K562 (cell line): ENCODE measurements at regions not wholly inside any gene's neighbourhood (a gene's known extent, or its start where the extent isn't known, plus 50 kb on each side); places are given as distances from the start of the nearest gene placed in this dataset.

ENCODE experiments used
- ATAC-seq: fragments of 200-7000 bp; cut with Tn5 transposase; 3 replicates; pipeline ENCODE4 v1.9.1; 2020; ENCODE audit warnings: moderate library complexity
- BruUV-seq: library from RNA; stranded (reverse); fragments of 400-500 nt; replicated peaks from 2 replicates; lab custom pipeline; 2021; lab: Mats Ljungman, UMichigan
- CTCF ChIA-PET: fragments of 300-600 bp; formaldehyde crosslinking; extraction: SDS; loops from one replicate; lab custom pipeline; 2021; ENCODE audit warnings: low intra/inter-chr PET ratio; lab: Yijun Ruan, JAX
- POLR2A ChIA-PET: fragments of 300-600, 350-650 bp; sonication (Branson Sonifier 250); formaldehyde crosslinking; extraction: SDS; loops from one replicate; lab custom pipeline; 2021; ENCODE audit warnings: antibody characterized with exemption, inconsistent platforms; lab: Yijun Ruan, JAX
- DNase-seq, 4 experiments: peaks; one replicate each; pipeline versions ENCODE4 v3.0.0 to v3.0.0-alpha.2; 2011 to 2018; ENCODE audit warnings: low spot score in 3 of 4, mixed read lengths in 3 of 4; ENCODE audit errors: extremely low read depth in 1 of 4
- FAIRE-seq: peaks from 2 replicates; lab custom pipeline; 2011; peaks lifted over from hg19 to GRCh38; lab: Jason Lieb, UNC
- H2AFZ ChIP-seq: 2 replicates; pipeline ENCODE4 v1.6.0; 2011; ENCODE audit warnings: low read depth, low read length, control low read depth, inconsistent platforms
- H3K27ac ChIP-seq: fragments of 200-600 bp; 3 replicates; pipeline ENCODE4 v1.8.0; 2011; ENCODE audit warnings: low read depth, mild to moderate bottlenecking, control low read depth, inconsistent platforms, low read length, moderate library complexity, mixed read lengths; ENCODE audit errors: extremely low read depth
- H3K27me3 ChIP-seq, 2 experiments: fragments of 300-600 bp in 1 of 2; 2 replicates in 1 of 2; 3 replicates in 1 of 2; pipeline versions ENCODE4 v1.6.0 to v1.8.0; 2011; ENCODE audit warnings: inconsistent platforms in 2 of 2, low read length in 2 of 2, mild to moderate bottlenecking in 1 of 2, mixed read lengths in 1 of 2, moderate library complexity in 1 of 2; ENCODE audit not compliant: control insufficient read depth in 2 of 2, insufficient read depth in 2 of 2
- H3K36me3 ChIP-seq: fragments of 300-600 bp; 3 replicates; pipeline ENCODE4 v1.8.0; 2011; ENCODE audit warnings: mild to moderate bottlenecking, low read length, inconsistent platforms; ENCODE audit not compliant: control insufficient read depth, insufficient read depth
- H3K4me1 ChIP-seq, 2 experiments: fragments of 200-600 bp in 1 of 2; replicated peaks in 1 of 2; 2 replicates in 1 of 2; 3 replicates in 1 of 2; pipeline versions ENCODE4 v1.5.1 to v1.8.0; 2011; ENCODE audit warnings: inconsistent platforms in 2 of 2, low read length in 2 of 2, mild to moderate bottlenecking in 1 of 2, mixed read lengths in 1 of 2, moderate library complexity in 1 of 2; ENCODE audit not compliant: control insufficient read depth in 2 of 2, insufficient read depth in 2 of 2
- H3K4me2 ChIP-seq: 2 replicates; pipeline ENCODE4 v1.6.1; 2011; ENCODE audit warnings: low read length, control low read depth, inconsistent platforms, mixed read lengths; ENCODE audit not compliant: insufficient read depth
- H3K4me3 ChIP-seq: fragments of 200-600 bp; sonication (generic), shearing (Covaris generic); 2 replicates; pipeline ENCODE4 v1.5.1; 2016; ENCODE audit warnings: control low read depth, inconsistent platforms
- H3K79me2 ChIP-seq: fragments of 200-600 bp; 3 replicates; pipeline ENCODE4 v1.8.0; 2011; ENCODE audit warnings: low read length, inconsistent platforms; ENCODE audit not compliant: control insufficient read depth, insufficient read depth
- H3K9ac ChIP-seq, 2 experiments: 2 replicates each; pipeline versions ENCODE4 v1.6.0 to v1.6.1; 2011; ENCODE audit warnings: low read depth in 2 of 2, low read length in 2 of 2, control low read depth in 1 of 2, inconsistent platforms in 1 of 2, mild to moderate bottlenecking in 1 of 2, mixed read lengths in 1 of 2; ENCODE audit not compliant: insufficient read depth in 1 of 2
- H3K9me1 ChIP-seq: one replicate; pipeline ENCODE4 v1.6.0; 2011; ENCODE audit warnings: inconsistent platforms, mild to moderate bottlenecking, low read length, moderate library complexity; ENCODE audit not compliant: control insufficient read depth, insufficient read depth
- H3K9me3 ChIP-seq: replicated peaks from 2 replicates; pipeline ENCODE4 v1.5.1; 2011; ENCODE audit warnings: low read depth, low read length, inconsistent platforms; ENCODE audit not compliant: control insufficient read depth, insufficient read depth
- H4K20me1 ChIP-seq: replicated peaks from 2 replicates; pipeline ENCODE4 v1.6.1; 2011; ENCODE audit warnings: low read length, inconsistent platforms, mixed read lengths; ENCODE audit not compliant: control insufficient read depth, insufficient read depth
- ETS2 ChIP-seq: IDR thresholded peaks from 2 replicates; pipeline ENCODE4 v1.6.1; 2016; ENCODE audit warnings: borderline replicate concordance, missing genetic modification characterization, mild to moderate bottlenecking, moderate library complexity, missing compliant biosample characterization; ENCODE audit not compliant: poor library complexity, severe bottlenecking
- FIP1L1 ChIP-seq: fragments of 200-400 bp; formaldehyde crosslinking; IDR thresholded peaks from 2 replicates; pipeline ENCODE4 v1.6.1; 2018; ENCODE audit warnings: mild to moderate bottlenecking, low read depth, low read length; ENCODE audit not compliant: poor library complexity, severe bottlenecking
- FOXP1 ChIP-seq: sonication (generic); formaldehyde crosslinking; IDR thresholded peaks from 2 replicates; pipeline ENCODE4 v1.8.0; 2022; ENCODE audit warnings: mild to moderate bottlenecking, missing genetic modification reagents
- GABPB1 ChIP-seq: sonication (generic); formaldehyde crosslinking; IDR thresholded peaks from 2 replicates; pipeline ENCODE4 v1.8.0; 2022; ENCODE audit warnings: mild to moderate bottlenecking, missing genetic modification reagents
- TARDBP ChIP-seq: fragments of 450-650 bp; IDR thresholded peaks from 2 replicates; pipeline ENCODE4 v1.6.1; 2016
- ZNF263 ChIP-seq: sonication (generic); formaldehyde crosslinking; IDR thresholded peaks from 2 replicates; pipeline ENCODE4 v1.8.0; 2022; ENCODE audit warnings: mild to moderate bottlenecking, missing genetic modification reagents, borderline replicate concordance
- ZNF408 ChIP-seq: fragments of 250-450 bp; sonication (Bioruptor Pico); IDR thresholded peaks from 2 replicates; pipeline ENCODE4 v1.4.0; 2020; ENCODE audit warnings: low read depth, mild to moderate bottlenecking, moderate library complexity
- WGBS: fragments of 100-300 bp; shearing (Covaris generic); methylation state at CpG from one replicate; pipeline ENCODE4 v1.1.6; 2016; ENCODE audit warnings: low coverage, mixed read lengths; ENCODE audit not compliant: insufficient coverage; ENCODE audit errors: missing lambda C conversion rate; 5-methylcytosine and 5-hydroxymethylcytosine counted together
- in situ Hi-C: fragments of 300-500 bp; cut with MboI; formaldehyde crosslinking; loops from 4 replicates; pipeline ENCODE4 v1.15.0; 2018; ENCODE audit warnings: inconsistent platforms, mixed read lengths
- intact Hi-C: fragments of 100-400 bp; cut with micrococcal nuclease; formaldehyde crosslinking; loops from 2 replicates; pipeline ENCODE4 v1.14.2; 2022
- TF ChIP-seq, protein P1 (sequence below): IDR thresholded peaks from 2 replicates; pipeline ENCODE4 v1.6.1; 2011; ENCODE audit warnings: borderline replicate concordance, low read depth, mild to moderate bottlenecking, moderate library complexity, low read length; ENCODE audit not compliant: insufficient read depth, poor library complexity, severe bottlenecking
- TF ChIP-seq, protein P2 (sequence below): fragments of 250-450 bp; sonication (Bioruptor Pico); IDR thresholded peaks from 2 replicates; pipeline ENCODE4 v1.4.0; 2020; ENCODE audit warnings: mild to moderate bottlenecking, moderate library complexity
- TF ChIP-seq, protein P3 (sequence below), 3 experiments: IDR thresholded peaks in 2 of 3; conservative IDR thresholded peaks in 1 of 3; 2 replicates each; pipeline ENCODE4 v1.5.1; 2011 to 2012; ENCODE audit warnings: low read length in 3 of 3, mild to moderate bottlenecking in 3 of 3, control low read depth in 2 of 3, improper control_type of control experiment in 1 of 3, inconsistent platforms in 1 of 3, low read depth in 1 of 3, mixed read lengths in 1 of 3, moderate library complexity in 1 of 3; ENCODE audit not compliant: insufficient read depth in 2 of 3
- TF ChIP-seq, protein P4 (sequence below): fragments of 250-450 bp; sonication (Bioruptor Pico); IDR thresholded peaks from 2 replicates; pipeline ENCODE4 v1.4.0; 2020; ENCODE audit warnings: borderline replicate concordance
- TF ChIP-seq, protein P5 (sequence below): fragments of 250-450 bp; sonication (Bioruptor Pico); IDR thresholded peaks from 2 replicates; pipeline ENCODE4 v1.5.0; 2020; ENCODE audit warnings: mild to moderate bottlenecking

DNA sequence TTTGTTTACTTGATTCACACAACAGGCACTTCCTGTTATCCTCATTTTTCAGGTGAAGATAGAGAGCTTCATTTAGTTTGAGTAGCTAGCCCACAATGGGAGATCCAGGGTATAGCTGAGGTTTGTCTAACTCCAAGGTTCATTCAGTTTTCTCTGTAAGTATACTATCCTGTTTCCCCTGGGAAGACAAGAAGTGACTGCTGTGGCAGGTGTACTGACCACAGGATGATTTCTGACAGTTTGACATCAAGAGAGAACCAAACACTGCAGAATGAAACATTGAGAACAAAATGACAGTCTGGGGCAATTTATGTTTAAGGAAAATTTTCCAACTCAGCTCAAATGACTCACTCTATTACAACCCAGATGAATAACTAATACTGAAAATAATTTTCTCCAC is 958.0 kb downstream of the STPG2 start (continued):
- TF ChIP-seq ETS2 (tag): no peak
- TF ChIP-seq TARDBP: no peak
- TF ChIP-seq, protein P1, sequence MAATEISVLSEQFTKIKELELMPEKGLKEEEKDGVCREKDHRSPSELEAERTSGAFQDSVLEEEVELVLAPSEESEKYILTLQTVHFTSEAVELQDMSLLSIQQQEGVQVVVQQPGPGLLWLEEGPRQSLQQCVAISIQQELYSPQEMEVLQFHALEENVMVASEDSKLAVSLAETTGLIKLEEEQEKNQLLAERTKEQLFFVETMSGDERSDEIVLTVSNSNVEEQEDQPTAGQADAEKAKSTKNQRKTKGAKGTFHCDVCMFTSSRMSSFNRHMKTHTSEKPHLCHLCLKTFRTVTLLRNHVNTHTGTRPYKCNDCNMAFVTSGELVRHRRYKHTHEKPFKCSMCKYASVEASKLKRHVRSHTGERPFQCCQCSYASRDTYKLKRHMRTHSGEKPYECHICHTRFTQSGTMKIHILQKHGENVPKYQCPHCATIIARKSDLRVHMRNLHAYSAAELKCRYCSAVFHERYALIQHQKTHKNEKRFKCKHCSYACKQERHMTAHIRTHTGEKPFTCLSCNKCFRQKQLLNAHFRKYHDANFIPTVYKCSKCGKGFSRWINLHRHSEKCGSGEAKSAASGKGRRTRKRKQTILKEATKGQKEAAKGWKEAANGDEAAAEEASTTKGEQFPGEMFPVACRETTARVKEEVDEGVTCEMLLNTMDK: no peak
- no peak for TF ChIP-seq ZNF408 (CRISPR knock-in tag)
- TF ChIP-seq, protein P2, sequence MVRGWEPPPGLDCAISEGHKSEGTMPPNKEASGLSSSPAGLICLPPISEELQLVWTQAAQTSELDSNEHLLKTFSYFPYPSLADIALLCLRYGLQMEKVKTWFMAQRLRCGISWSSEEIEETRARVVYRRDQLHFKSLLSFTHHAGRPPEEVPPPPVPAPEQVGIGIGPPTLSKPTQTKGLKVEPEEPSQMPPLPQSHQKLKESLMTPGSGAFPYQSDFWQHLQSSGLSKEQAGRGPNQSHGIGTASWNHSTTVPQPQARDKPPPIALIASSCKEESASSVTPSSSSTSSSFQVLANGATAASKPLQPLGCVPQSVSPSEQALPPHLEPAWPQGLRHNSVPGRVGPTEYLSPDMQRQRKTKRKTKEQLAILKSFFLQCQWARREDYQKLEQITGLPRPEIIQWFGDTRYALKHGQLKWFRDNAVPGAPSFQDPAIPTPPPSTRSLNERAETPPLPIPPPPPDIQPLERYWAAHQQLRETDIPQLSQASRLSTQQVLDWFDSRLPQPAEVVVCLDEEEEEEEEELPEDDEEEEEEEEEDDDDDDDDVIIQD (CRISPR knock-in tag): no peak
- TF ChIP-seq GABPB1 (CRISPR knock-in tag): no peak

DNA sequence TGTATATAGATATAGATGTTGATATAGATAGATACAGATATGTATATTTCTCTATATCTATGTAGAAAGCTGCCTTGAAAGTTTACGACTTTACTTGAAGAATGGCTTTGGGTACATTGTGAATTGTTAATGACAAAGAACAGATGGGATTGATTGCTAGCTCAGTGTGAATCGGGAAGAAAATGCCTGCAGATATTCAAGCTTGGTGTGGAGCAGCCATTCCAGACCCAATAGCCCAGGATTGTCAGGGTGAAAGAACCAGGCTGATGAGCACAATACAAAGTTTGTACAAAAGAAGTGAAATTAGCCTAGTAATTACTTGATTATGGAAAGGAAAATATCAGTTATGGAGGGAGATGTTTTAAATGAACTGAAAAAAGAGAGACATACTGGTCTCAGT is 946.2 kb downstream of the STPG2 start:
- no peak for ATAC-seq
- CTCF ChIA-PET: no interaction called here
- BruUV-seq: no TSS peak
- TF ChIP-seq, protein P3, sequence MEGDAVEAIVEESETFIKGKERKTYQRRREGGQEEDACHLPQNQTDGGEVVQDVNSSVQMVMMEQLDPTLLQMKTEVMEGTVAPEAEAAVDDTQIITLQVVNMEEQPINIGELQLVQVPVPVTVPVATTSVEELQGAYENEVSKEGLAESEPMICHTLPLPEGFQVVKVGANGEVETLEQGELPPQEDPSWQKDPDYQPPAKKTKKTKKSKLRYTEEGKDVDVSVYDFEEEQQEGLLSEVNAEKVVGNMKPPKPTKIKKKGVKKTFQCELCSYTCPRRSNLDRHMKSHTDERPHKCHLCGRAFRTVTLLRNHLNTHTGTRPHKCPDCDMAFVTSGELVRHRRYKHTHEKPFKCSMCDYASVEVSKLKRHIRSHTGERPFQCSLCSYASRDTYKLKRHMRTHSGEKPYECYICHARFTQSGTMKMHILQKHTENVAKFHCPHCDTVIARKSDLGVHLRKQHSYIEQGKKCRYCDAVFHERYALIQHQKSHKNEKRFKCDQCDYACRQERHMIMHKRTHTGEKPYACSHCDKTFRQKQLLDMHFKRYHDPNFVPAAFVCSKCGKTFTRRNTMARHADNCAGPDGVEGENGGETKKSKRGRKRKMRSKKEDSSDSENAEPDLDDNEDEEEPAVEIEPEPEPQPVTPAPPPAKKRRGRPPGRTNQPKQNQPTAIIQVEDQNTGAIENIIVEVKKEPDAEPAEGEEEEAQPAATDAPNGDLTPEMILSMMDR (IDR thresholded peaks at IDR 0.05 in 2 of 3, conservative IDR thresholded peaks at IDR 0.05 in 1 of 3; ENCODE audit: insufficient read depth in 2 of 3, low read depth in 1 of 3, low read length in 3 of 3): no peak
- TF ChIP-seq ZNF263 (CRISPR knock-in tag) (no peak), FIP1L1 (no peak), FOXP1 (no peak)
- TF ChIP-seq, protein P4, sequence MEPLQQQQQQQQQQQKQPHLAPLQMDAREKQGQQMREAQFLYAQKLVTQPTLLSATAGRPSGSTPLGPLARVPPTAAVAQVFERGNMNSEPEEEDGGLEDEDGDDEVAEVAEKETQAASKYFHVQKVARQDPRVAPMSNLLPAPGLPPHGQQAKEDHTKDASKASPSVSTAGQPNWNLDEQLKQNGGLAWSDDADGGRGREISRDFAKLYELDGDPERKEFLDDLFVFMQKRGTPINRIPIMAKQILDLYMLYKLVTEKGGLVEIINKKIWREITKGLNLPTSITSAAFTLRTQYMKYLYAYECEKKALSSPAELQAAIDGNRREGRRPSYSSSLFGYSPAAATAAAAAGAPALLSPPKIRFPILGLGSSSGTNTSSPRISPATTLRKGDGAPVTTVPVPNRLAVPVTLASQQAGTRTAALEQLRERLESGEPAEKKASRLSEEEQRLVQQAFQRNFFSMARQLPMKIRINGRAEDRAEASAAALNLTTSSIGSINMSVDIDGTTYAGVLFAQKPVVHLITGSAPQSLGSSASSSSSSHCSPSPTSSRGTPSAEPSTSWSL (CRISPR knock-in tag): no peak
- TF ChIP-seq, protein P5, sequence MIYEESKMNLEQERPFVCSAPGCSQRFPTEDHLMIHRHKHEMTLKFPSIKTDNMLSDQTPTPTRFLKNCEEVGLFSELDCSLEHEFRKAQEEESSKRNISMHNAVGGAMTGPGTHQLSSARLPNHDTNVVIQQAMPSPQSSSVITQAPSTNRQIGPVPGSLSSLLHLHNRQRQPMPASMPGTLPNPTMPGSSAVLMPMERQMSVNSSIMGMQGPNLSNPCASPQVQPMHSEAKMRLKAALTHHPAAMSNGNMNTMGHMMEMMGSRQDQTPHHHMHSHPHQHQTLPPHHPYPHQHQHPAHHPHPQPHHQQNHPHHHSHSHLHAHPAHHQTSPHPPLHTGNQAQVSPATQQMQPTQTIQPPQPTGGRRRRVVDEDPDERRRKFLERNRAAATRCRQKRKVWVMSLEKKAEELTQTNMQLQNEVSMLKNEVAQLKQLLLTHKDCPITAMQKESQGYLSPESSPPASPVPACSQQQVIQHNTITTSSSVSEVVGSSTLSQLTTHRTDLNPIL (CRISPR knock-in tag): no peak

More for the DNA sequence above, 946.2 kb downstream of the STPG2 start:
- FAIRE-seq: no peak
- no peaks in the 10 kb centered on the region for H3K79me2 ChIP-seq
- H3K4me3 ChIP-seq: no peak overlapping the region
- H3K9me3 ChIP-seq: no peaks in the 10 kb centered on the region; the same call in 1 of the 2 replicates
- H3K27ac ChIP-seq: no peak overlapping the region
- DNase-seq: no peak
- H4K20me1 ChIP-seq: no peaks in the 10 kb centered on the region
- WGBS: 0% methylated on average over 2 of the region's 2 CpGs
- no peaks in the 10 kb centered on the region for H3K4me1 ChIP-seq
- intact Hi-C loops (no loop called here), in situ Hi-C loops (no loop called here)
- H2AFZ ChIP-seq: no peak overlapping the region
- H3K9me1 ChIP-seq: no peaks in the 10 kb centered on the region
- POLR2A ChIA-PET: no interaction called here
- H3K4me2 ChIP-seq: no peak overlapping the region
- no peaks in the 10 kb centered on the region for H3K36me3 ChIP-seq
- no peaks in the 10 kb centered on the region for H3K27me3 ChIP-seq
- no peak overlapping the region for H3K9ac ChIP-seq
